ENCODE measurements at regions not wholly inside any gene's neighbourhood (a gene's known extent, or its start where the extent isn't known, plus 50 kb on each side); places are given as distances from the start of the nearest gene placed in this dataset.

DNA sequence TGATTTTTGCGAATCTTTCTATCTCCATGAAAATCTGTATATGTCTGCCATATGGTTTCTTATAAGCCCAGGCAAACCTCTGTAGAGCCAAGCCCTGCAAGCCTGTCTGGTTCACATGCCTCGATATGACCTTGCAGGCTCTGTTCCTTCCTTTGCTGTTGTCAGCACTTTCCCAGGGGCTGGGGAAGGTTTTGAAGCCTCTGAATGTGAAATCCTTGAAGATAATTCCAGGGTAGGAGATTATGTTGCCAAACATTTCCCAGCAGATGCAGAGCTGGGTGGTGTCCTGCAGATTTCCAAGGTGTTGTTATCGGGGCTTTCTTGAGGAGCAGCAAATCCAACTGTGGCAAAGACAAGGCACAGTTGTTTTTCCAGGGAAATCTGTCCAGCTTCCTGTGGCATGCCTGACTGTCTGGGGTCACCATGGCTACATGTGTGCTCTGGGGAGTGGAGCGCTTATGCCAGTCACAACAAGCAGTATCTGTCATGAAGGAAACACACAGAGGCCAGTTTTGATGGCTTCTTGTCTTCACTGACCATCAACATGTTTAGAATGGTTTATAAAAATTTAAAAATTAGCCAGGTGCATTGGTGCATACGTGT, 60.7 kb upstream of the RPS23 start (continued):
- TF ChIP-seq GATAD2B (IDR thresholded peaks at IDR 0.05; ENCODE audit: borderline replicate concordance) (no peak), PRPF4 (IDR thresholded peaks at IDR 0.05; ENCODE audit: insufficient read depth, low read depth, low read length, poor library complexity, severe bottlenecking) (no peak), RBM25 (IDR thresholded peaks at IDR 0.05; ENCODE audit: low read depth, low read length, severe bottlenecking) (no peak), ZNF311 (CRISPR knock-in tag; IDR thresholded peaks at IDR 0.05) (no peak), DACH1 (IDR thresholded peaks at IDR 0.05; ENCODE audit: partially characterized antibody) (no peak), NFE2L1 (tag; IDR thresholded peaks at IDR 0.05; ENCODE audit: borderline replicate concordance, low read depth) (no peak), MAFG (tag; conservative IDR thresholded peaks at IDR 0.05) (no peak), ZNF143 (CRISPR knock-in tag; IDR thresholded peaks at IDR 0.05) (no peak), NFATC3 (IDR thresholded peaks at IDR 0.05) (no peak)
- TF ChIP-seq, protein P1, sequence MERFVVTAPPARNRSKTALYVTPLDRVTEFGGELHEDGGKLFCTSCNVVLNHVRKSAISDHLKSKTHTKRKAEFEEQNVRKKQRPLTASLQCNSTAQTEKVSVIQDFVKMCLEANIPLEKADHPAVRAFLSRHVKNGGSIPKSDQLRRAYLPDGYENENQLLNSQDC (CRISPR knock-in tag; IDR thresholded peaks at IDR 0.05) = no peak

DNA sequence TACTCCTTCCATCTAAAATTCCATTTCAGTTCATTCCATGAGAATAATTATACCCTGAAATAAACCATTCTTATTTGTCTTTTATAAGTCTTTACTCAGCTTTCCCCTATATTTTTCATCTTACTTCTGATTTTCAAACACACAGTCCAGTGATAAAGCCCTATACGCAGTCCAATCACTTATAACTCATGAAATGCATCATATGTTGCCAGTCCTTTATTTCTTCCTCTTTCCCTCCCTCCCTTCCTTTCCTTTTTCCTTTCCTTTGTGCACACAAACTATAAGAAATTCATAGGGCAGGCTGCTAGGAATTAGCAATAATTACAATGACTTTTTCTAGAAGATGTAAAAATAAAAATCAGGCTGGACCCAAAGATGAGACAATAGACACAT, 58.8 kb upstream of the RPS23 start:
- ChIA-PET POLR2A (interaction anchor here (0.8 kb wide), 1 partner anchor 26 kb away, joined by 3 read pairs; no protein-coding TSS in a partner anchor), CTCF (ENCODE audit: low intra/inter-chr PET ratio) (no interaction called here)
- Histone ChIP-seq H3K9ac (ENCODE audit: insufficient read depth in 1 of 2, low read depth in 2 of 2, low read length in 2 of 2) (no peak overlapping the region), H4K20me1 (replicated peaks; ENCODE audit: control insufficient read depth, insufficient read depth, low read length) (no peaks in the 10 kb centered on the region), H3K9me1 (ENCODE audit: control insufficient read depth, insufficient read depth, low read length) (no peaks in the 10 kb centered on the region), H3K4me2 (ENCODE audit: insufficient read depth, low read length) (no peak overlapping the region), H3K27me3 (ENCODE audit: control insufficient read depth in 2 of 2, insufficient read depth in 2 of 2, low read length in 2 of 2) (no peaks in the 10 kb centered on the region; a peak in 1 of 5 replicates), H3K9me3 (replicated peaks; ENCODE audit: control insufficient read depth, insufficient read depth, low read depth, low read length) (no peaks in the 10 kb centered on the region), H3K79me2 (ENCODE audit: control insufficient read depth, insufficient read depth, low read length) (no peaks in the 10 kb centered on the region), H3K4me1 (replicated peaks in 1 of 2; ENCODE audit: control insufficient read depth in 2 of 2, insufficient read depth in 2 of 2, low read length in 2 of 2) (peaks cover 0 to 15% of the 10 kb centered on the region in 2 experiments; a peak in 4 of 5 replicates), H3K4me3 (no peak overlapping the region), H3K36me3 (ENCODE audit: control insufficient read depth, insufficient read depth, low read length) (no peaks in the 10 kb centered on the region), H2AFZ (ENCODE audit: low read depth, low read length) (no peak overlapping the region), H3K27ac (ENCODE audit: extremely low read depth, low read depth, low read length) (no peak overlapping the region)
- ATAC-seq (no peak), DNase-seq (ENCODE audit: extremely low read depth in 1 of 4, low spot score in 3 of 4) (no peak), FAIRE-seq (no peak)
- no TSS peak for BruUV-seq (replicated peaks)
- in situ Hi-C loops (cut with MboI) (no loop called here), intact Hi-C loops (cut with micrococcal nuclease) (loop anchor here (2.0 kb wide), 1 partner anchor 24 kb away; no protein-coding TSS in a partner anchor)
- 57% methylated on average over 1 of the region's 1 CpG for WGBS (ENCODE audit: insufficient coverage, low coverage, missing lambda C conversion rate)
- TF ChIP-seq RFX5 (IDR thresholded peaks at IDR 0.05; ENCODE audit: low read depth, low read length) (peak; percentile 56; the same call in 1 of the 2 replicates), SNRNP70 (optimal IDR thresholded peaks at IDR 0.05; ENCODE audit: low read depth, low read length) (no peak), ZNF436 (CRISPR knock-in tag; IDR thresholded peaks at IDR 0.05) (no peak), ETS2 (tag; IDR thresholded peaks at IDR 0.05; ENCODE audit: borderline replicate concordance, poor library complexity, severe bottlenecking) (no peak), POU5F1 (IDR thresholded peaks at IDR 0.05; ENCODE audit: borderline replicate concordance, low read depth, low read length, partially characterized antibody) (no peak)
- TF ChIP-seq, protein P2, sequence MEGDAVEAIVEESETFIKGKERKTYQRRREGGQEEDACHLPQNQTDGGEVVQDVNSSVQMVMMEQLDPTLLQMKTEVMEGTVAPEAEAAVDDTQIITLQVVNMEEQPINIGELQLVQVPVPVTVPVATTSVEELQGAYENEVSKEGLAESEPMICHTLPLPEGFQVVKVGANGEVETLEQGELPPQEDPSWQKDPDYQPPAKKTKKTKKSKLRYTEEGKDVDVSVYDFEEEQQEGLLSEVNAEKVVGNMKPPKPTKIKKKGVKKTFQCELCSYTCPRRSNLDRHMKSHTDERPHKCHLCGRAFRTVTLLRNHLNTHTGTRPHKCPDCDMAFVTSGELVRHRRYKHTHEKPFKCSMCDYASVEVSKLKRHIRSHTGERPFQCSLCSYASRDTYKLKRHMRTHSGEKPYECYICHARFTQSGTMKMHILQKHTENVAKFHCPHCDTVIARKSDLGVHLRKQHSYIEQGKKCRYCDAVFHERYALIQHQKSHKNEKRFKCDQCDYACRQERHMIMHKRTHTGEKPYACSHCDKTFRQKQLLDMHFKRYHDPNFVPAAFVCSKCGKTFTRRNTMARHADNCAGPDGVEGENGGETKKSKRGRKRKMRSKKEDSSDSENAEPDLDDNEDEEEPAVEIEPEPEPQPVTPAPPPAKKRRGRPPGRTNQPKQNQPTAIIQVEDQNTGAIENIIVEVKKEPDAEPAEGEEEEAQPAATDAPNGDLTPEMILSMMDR (IDR thresholded peaks at IDR 0.05 in 2 of 3, conservative IDR thresholded peaks at IDR 0.05 in 1 of 3; ENCODE audit: insufficient read depth in 2 of 3, low read depth in 1 of 3, low read length in 3 of 3) = no peak
- TF ChIP-seq, protein P3, sequence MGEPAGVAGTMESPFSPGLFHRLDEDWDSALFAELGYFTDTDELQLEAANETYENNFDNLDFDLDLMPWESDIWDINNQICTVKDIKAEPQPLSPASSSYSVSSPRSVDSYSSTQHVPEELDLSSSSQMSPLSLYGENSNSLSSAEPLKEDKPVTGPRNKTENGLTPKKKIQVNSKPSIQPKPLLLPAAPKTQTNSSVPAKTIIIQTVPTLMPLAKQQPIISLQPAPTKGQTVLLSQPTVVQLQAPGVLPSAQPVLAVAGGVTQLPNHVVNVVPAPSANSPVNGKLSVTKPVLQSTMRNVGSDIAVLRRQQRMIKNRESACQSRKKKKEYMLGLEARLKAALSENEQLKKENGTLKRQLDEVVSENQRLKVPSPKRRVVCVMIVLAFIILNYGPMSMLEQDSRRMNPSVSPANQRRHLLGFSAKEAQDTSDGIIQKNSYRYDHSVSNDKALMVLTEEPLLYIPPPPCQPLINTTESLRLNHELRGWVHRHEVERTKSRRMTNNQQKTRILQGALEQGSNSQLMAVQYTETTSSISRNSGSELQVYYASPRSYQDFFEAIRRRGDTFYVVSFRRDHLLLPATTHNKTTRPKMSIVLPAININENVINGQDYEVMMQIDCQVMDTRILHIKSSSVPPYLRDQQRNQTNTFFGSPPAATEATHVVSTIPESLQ (CRISPR knock-in tag; IDR thresholded peaks at IDR 0.05) = no peak
